ENCODE measurements at regions not wholly inside any gene's neighbourhood (a gene's known extent, or its start where the extent isn't known, plus 50 kb on each side); places are given as distances from the start of the nearest gene placed in this dataset.
"Not testable (repeated sequence)": the region's sequence is repeated elsewhere in the genome, so short reads cannot be mapped to it uniquely, and the experiment has no call there.

- H3K4me3 ChIP-seq (replicated peaks; ENCODE audit: low read depth, low read length), result no peak overlapping the region
- no peak for DNase-seq (ENCODE audit: extremely low read depth, low read depth)
- TF ChIP-seq CTCF (IDR thresholded peaks at IDR 0.05; ENCODE audit: low read depth, low read length, missing control alignments), result no peak
Observed at GRCh38 chr6:119440953-119441352, 91.4 kb upstream of the MAN1A1 start.

- TF ChIP-seq CTCF (IDR thresholded peaks at IDR 0.05; ENCODE audit: low read depth, low read length, missing control alignments), result no peak
- DNase-seq (ENCODE audit: extremely low read depth, low read depth), result no peak
- H3K4me3 ChIP-seq (replicated peaks; ENCODE audit: low read depth, low read length), result no peak overlapping the region
Observed at GRCh38 chr6:119436583-119436982, 87.0 kb upstream of the MAN1A1 start.

- no peak overlapping the region for H3K4me3 ChIP-seq (replicated peaks; ENCODE audit: low read depth, low read length)
- TF ChIP-seq CTCF (IDR thresholded peaks at IDR 0.05; ENCODE audit: low read depth, low read length, missing control alignments), result no peak
- DNase-seq (ENCODE audit: extremely low read depth, low read depth), result no peak
Observed at GRCh38 chr6:119431799-119432198, 82.2 kb upstream of the MAN1A1 start.

DNA sequence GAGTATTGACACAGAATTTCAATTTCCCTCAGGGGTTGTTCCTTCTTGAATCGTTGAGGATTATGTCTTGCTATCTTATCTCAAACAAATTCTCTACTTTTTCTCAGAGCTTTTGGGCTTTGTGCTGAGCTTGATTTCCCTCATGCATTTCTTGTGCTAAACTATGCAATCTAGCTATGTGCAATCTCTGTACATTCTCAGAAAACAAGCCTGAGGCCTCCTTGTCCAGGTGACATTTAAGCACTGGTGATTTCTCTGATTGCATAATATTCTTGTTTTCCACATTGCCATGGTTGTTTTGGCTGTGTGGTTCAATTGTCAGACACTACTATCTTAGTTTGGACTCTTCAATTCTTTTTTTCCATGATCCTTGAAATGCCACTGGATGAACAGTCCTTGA lies 81.2 kb upstream of the MAN1A1 start:
- no peak for TF ChIP-seq CTCF (IDR thresholded peaks at IDR 0.05; ENCODE audit: low read depth, low read length, missing control alignments)
- no peak overlapping the region for H3K4me3 ChIP-seq (replicated peaks; ENCODE audit: low read depth, low read length)
- no peak for DNase-seq (ENCODE audit: extremely low read depth, low read depth)

- no peak for DNase-seq (ENCODE audit: extremely low read depth, low read depth)
- TF ChIP-seq CTCF (IDR thresholded peaks at IDR 0.05; ENCODE audit: low read depth, low read length, missing control alignments), result no peak
- H3K4me3 ChIP-seq (replicated peaks; ENCODE audit: low read depth, low read length), result no peak overlapping the region
Observed at GRCh38 chr6:119428633-119429032, 79.1 kb upstream of the MAN1A1 start.

- TF ChIP-seq CTCF (IDR thresholded peaks at IDR 0.05; ENCODE audit: low read depth, low read length, missing control alignments), result no peak
- H3K4me3 ChIP-seq (replicated peaks; ENCODE audit: low read depth, low read length), result no peak overlapping the region
- no peak for DNase-seq (ENCODE audit: extremely low read depth, low read depth)
Observed at GRCh38 chr6:119426619-119427018, 77.1 kb upstream of the MAN1A1 start.

DNA sequence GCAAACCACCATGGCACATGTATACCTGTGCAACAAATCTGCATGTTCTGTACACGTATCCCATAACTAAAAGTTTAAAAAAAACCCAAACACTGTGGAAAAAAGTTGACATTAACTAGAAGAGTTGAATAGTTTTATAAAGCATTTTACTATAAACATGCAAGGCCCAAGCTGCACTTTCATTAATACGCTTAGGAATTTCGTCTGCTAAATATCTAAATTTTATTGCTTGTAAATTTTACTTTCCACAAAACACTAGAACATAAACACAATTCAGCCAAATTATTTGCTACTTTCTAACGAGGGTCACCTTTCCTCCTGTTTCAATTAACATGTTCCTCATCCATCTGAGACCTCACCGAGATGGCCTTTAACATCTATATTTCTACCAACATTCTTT lies 74.4 kb upstream of the MAN1A1 start:
- no peak for TF ChIP-seq CTCF (IDR thresholded peaks at IDR 0.05; ENCODE audit: low read depth, low read length, missing control alignments)
- H3K4me3 ChIP-seq (replicated peaks; ENCODE audit: low read depth, low read length), result no peak overlapping the region
- no peak for DNase-seq (ENCODE audit: extremely low read depth, low read depth)

DNA sequence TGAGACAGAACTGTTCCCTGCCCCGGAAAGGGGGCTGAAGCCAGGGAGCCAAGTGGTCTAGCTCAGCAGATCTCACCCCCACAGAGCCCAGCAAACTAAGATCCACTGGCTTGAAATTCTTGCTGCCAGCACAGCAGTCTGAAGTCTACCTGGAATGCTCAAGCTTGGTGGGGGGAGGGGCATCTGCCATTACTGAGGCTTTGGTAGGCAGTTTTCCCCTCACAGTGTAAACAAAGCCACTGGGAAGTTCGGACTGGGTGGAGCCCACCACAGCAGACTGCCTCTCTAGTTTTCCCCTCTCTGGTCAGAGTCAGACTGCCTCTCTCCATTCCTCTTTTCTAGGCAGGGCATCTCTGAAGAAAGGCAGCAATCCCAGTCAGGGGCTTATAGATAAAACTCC lies 68.5 kb upstream of the MAN1A1 start:
- H3K4me3 ChIP-seq (replicated peaks; ENCODE audit: low read depth, low read length); DNase-seq (ENCODE audit: extremely low read depth, low read depth): not testable (repeated sequence)
